HG03108 (cell line): ENCODE measurements at regions not wholly inside any gene's neighbourhood (a gene's known extent, or its start where the extent isn't known, plus 50 kb on each side); places are given as distances from the start of the nearest gene placed in this dataset.

Experiments used
- ATAC-seq: cut with Tn5 transposase; IDR thresholded peaks from one replicate; pipeline ENCODE4 v1.9.1; 2021; ENCODE audit warnings: moderate library complexity; ENCODE audit not compliant: unreplicated experiment

- ATAC-seq: no peak
These were observed 432.5 kb downstream of the GADD45G start for GRCh38 chr9:90037146-90037797.

GRCh38 chr9:90038763-90039162, 434.0 kb downstream of the GADD45G start:
- no peak for ATAC-seq

GRCh38 chr9:90044263-90044662, 439.5 kb downstream of the GADD45G start:
- ATAC-seq: no peak

GRCh38 chr9:90044710-90045151, 439.9 kb downstream of the GADD45G start:
- ATAC-seq: no peak

DNA sequence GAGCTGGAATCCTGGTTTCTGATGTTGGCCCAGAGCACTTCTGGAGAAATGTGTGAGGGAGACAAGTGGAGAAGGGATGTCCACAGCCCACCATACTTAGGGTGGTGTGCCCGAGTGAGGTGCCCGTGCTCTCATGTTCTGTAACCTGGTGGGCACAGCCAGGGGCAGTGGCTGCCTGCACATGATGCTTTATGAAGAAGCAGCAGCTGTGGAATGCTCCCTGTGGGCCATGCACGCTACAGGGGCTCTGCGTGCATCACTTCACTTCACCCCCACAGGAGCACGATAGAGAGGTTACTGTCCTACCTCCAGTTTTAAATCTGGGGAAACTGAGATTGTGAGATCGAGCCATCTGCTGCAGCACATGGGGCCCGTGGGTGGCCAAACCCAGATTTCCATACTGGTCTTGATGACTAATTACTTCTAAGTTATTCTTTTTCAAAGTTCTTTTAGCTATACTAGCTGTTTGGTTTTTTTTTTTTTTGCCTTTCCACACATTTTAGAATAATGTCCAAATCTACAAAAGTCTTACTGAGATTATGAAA, 441.6 kb downstream of the GADD45G start:
- ATAC-seq: no peak

- ATAC-seq: no peak
These were observed 443.0 kb downstream of the GADD45G start for GRCh38 chr9:90047828-90048227.

DNA sequence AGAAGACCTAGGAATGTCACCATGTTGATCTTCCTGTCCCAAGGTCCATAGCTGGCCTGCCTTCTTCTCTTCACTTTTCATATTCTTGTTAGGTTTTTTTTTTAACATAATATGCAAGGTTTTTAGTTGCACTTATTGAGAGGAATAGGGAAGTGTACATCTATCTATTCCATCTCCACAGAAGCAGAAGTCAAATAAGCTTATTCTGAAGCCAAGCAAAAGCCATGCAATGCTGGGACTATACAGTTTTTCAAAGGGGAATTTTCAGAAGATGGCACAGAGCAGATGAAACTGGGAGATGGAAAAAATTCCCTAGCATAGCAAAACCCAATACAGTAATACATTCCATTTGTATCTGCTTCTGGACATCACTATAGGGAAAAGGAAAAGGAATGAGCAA, 447.6 kb downstream of the GADD45G start:
- no peak for ATAC-seq

DNA sequence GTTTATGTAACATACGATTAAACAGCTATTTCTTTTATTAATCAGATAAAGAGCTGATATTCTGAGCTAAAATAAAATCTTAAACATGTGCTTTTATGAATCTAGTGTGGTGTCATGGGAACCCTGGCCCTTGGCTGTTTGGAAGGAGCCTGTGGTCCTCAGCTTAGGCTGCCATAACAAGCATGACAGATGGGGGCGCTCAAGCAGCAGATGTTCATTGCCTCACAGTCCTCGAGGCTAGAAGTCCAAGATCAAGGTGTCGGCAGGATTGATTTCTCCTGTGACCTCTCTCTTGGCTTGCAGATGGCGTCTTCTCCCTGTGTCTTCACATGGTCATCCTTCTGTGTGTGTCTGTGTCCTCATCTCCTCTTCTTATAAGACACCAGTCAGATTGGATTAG, 448.2 kb downstream of the GADD45G start:
- ATAC-seq: no peak

DNA sequence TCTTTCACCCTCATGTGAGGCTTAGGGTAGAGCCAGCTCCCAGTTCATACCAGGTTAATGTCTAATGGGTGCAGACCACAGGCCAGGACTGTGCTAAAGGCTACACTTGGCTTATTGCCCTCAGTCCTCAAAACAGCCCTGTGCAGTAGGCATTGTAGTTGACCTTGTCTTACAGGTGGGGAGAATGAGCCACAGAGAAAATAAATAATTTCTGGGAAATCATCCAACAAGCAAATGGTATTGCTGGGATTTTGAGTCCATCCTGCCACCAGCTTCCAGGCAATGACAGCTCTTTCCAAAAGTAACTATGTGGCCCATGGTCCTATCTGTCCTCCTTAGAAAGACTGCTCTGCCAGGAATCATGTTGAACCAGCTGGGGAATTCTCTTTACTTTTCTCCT, 450.0 kb downstream of the GADD45G start:
- no peak for ATAC-seq

DNA sequence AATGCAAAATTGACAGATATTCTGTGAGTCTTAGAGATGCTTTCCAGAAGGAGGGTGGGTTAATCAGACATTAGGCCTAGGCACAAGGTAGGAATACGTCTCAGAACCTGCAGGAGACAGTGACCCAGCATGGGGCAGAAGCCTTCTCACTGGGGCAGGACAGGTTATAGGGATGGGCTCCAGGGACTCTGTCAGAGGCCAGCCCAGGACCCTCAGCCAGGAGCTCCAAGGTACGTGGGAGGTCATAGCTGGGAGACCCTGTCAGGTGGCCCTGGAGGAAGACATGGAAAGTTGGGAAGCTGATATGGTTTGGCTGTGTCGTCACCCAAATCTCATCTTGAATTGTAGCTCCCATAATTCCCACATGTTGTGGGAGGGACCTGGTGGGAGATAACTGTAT, 450.4 kb downstream of the GADD45G start:
- ATAC-seq: no peak

DNA sequence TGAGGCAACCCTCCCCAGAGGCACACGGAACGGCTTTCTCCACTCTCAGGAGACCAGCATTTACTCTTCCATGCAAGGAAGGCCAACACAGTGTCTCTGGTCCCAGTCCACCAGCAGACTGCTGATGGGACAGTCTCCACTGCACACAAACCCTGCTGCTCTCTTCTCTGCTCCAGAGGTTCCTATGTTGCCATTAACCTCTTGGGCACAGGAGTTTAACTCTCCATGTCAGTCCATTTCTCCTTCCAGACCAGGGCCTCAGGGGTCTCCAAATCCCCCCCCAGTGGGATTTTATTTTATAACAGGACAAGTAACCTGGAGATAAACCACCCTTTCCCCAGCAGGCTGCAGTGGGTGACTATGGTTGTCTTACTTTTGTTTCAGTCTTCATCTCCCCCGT, 452.5 kb downstream of the GADD45G start:
- no peak for ATAC-seq

DNA sequence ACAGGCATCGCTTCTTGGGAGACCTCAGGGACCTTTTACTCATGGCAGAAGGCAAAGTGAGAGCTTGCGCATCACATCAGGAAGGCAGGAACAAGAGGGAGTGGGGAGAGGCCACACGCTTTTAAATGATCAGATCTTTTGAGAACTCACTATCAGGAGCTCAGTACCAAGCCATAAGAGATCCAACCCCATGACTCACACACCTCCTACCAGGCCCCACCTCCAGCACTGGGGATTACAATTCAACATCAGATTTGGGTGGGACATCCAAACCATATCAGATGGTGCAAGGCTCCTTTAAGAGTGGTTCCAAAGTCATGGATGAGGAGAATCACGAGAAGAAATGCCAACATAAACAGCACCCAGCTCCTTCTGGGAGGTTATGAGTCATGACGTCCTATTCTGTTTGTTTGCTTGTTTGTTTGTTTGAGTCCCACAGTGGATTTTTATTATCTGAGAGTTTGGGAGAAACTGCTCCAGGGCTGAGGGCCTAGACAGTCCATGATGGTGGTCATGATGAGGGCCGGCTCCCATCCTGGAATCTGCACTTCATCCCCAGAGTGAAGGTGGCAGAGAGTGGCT, 453.5 kb downstream of the GADD45G start:
- ATAC-seq: no peak

DNA sequence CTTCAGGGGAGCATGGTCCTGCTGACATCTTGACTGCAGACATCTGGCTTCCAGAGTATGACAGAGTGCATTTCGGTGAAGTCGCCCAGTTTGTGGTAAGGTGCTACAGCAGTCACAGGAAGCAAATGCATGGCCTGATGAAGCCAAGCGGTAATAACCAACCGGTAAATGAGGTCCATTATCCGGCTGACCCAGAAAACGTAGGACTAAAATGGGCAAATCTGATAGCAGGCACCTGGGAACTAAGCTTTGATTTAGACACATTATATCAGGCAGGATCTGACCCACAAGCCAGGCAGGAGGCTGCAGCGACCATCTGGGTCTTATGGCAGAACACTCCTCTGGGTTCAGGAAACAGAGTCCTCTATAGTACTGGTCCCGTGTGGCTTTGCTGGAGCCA, 454.6 kb downstream of the GADD45G start:
- no peak for ATAC-seq

DNA sequence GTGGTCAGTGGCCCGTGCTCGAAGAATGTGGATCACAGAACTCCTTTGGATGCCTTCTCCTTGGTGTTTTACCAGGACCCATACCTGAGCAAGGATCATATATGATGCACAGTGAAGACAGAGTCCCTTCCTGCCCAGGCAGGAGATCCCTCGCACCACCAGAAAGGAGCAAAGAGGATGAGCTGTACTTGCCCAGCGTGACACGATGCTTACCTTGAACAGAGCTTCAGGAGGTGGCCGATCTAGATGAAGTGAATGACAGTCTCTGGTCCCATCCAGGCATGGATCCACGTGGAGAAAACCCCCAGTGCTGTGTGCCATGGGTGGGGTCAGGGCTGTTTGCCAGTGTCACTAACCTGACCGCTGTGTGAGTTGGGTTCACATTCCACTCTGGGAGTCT, 455.4 kb downstream of the GADD45G start:
- ATAC-seq: no peak

- no peak for ATAC-seq
These were observed 456.4 kb downstream of the GADD45G start for GRCh38 chr9:90061187-90061586.

DNA sequence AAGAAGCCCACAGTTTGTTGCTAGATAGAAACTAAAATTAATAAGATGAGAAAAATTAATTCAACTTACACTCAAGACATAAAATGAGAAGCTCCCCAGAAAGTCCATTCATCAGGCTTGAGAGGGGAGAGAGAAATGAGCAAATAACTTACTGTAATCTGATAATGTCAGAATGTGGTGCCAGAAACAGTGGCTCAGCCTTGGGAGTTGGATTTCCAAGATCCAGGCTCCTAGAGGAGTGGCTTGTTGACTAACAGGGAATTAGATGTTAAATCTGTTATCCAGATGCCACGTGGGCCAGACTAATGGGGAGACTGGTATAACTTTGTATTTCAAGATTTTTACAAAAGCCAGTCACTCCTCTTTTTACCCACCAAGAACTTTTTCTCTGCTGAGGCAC, 458.2 kb downstream of the GADD45G start:
- no peak for ATAC-seq

- ATAC-seq: no peak
These were observed 459.4 kb downstream of the GADD45G start for GRCh38 chr9:90064248-90064647.

DNA sequence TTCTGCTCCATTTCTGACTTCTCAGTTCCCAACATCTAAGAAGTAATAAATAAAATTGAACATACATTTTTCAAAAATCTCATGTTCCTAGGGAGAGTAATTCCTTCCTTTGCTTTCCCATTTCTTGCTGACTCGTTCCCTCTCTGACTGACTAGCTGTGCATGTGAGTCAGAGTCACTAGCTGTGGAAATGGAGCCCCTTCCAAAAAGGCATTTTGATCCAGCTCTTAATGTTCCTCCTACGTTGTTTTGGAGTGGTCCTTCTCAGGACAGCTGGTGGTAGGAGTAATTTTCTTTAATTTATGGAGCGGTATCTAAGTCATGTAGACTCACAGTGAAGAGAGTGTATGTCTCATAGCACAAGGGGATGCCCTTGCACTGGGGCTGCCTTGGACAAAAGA, 460.2 kb downstream of the GADD45G start:
- no peak for ATAC-seq

GRCh38 chr9:90065851-90066250, 461.0 kb downstream of the GADD45G start:
- no peak for ATAC-seq

GRCh38 chr9:90069085-90069484, 464.3 kb downstream of the GADD45G start:
- no peak for ATAC-seq

DNA sequence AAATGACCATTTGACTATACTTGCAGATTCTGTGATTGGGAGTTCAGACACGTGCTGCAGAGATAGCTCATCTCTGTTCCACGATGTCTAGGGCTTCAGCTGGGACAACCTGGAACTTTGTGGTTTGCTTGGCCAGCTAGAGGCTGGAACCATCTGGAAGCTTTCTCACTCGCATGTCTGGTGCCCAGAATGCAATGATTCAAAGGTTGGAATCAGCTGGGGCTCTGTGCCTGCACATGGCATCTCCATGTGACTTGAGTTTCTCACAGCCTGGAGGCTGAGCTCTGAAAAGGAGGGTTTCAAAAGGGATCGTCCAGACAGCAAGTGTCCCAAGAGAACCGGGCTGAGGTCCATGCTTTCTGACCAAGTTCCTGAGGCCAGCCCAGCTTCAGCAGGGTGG, 465.2 kb downstream of the GADD45G start:
- no peak for ATAC-seq

DNA sequence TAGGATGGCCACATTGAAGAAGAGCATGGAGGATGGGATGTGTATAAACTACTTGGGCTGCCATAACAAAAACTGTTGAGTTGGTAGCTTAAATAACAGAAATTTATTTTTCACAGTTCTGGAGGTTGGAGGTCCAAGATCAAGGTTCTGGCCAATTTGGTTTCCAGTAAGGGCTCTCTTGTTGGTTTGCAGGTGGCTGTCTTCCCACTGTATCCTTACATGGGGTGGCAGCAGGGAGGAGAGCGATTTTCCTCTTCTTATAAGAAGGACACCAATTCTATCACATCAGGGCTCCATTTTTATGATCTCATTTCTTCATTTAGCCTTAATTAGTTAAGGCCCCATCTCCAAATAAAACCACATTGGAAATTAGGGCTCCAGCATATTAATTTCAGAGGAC, 465.7 kb downstream of the GADD45G start:
- ATAC-seq: no peak
